ENCODE measurements at regions not wholly inside any gene's neighbourhood (a gene's known extent, or its start where the extent isn't known, plus 50 kb on each side); places are given as distances from the start of the nearest gene placed in this dataset.
"Not testable (repeated sequence)": the region's sequence is repeated elsewhere in the genome, so short reads cannot be mapped to it uniquely, and the experiment has no call there.

- H3K27me3 ChIP-seq (ENCODE audit: insufficient read depth, insufficient read length); H3K4me3 ChIP-seq (ENCODE audit: insufficient read length, low read depth); H3K9ac ChIP-seq (ENCODE audit: insufficient read length, low read depth); H3K36me3 ChIP-seq (ENCODE audit: insufficient read depth, insufficient read length, low read length); H3K4me1 ChIP-seq (ENCODE audit: insufficient read depth, insufficient read length); DNase-seq (ENCODE audit: low read depth, low spot score); H3K9me3 ChIP-seq (ENCODE audit: insufficient read depth, low read length): not testable (repeated sequence)
Measured at GRCh38 chr1:24268555-24268954, 50.6 kb upstream of the GRHL3 start.

DNA sequence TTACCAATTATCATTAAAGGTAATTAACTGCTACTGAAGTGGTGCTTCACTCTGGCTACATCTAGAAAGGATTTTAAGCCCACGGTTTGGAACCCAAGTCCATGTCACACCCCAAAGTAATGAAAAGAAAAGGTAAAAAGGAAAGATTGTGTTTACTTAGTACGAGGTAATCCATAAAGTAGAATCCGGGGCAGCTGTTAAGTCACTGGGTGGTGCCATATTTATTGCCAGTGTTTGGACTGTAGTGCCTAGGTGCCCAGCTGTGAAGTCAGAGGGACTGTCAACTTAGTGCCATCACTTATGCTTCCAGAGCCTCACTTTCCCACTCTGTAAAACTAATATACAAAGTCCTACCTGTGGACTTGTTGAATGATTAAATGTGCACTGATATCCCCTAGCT lies 52.2 kb upstream of the GRHL3 start:
- TF ChIP-seq YY1 (IDR thresholded peaks at IDR 0.05; ENCODE audit: insufficient read depth, insufficient read length) (no peak), ZNF274 (IDR thresholded peaks at IDR 0.05; ENCODE audit: low read depth, low read length) (no peak), SUZ12 (IDR thresholded peaks at IDR 0.05; ENCODE audit: extremely low read depth, insufficient read depth, insufficient read length) (no peak)
- no peaks in the 10 kb centered on the region for H3K27me3 ChIP-seq (ENCODE audit: insufficient read depth, insufficient read length)
- H3K4me1 ChIP-seq (ENCODE audit: insufficient read depth, insufficient read length), result no peaks in the 10 kb centered on the region
- H3K4me3 ChIP-seq (ENCODE audit: insufficient read length, low read depth), result no peak overlapping the region
- H3K9ac ChIP-seq (ENCODE audit: insufficient read length, low read depth), result no peak overlapping the region
- DNase-seq (ENCODE audit: low read depth, low spot score), result no peak
- H3K9me3 ChIP-seq (ENCODE audit: insufficient read depth, low read length), result peaks cover 9% of the 10 kb centered on the region; the same call in 1 of the 2 replicates
- H3K36me3 ChIP-seq (ENCODE audit: insufficient read depth, insufficient read length, low read length), result no peaks in the 10 kb centered on the region

DNA sequence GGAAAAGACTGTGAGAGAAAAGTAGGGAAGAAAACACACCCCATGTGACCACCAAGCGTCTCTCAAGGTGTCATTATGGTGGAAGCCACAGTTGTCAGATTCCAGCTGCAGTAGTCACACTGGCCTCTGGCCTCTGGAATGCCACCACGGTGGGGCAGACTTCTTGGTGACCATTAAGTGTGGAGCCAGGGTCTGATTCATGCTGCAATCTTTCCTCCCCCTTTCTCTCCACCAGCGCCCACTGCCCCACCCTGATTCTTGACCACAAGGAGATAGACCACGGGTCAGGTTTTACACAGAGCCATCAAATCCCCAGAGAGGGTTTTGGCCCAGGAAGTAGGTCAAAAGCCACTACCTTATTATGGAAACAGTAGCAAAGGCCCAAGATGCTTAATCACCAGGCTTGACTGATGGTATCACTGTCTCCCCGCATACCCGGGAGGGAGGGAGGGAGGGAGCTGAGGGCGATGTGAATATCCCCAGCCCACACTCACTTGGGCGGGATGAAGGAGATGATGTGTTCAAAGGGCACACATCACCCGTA lies 52.7 kb upstream of the GRHL3 start:
- H3K9me3 ChIP-seq (ENCODE audit: insufficient read depth, low read length), result peaks cover 9% of the 10 kb centered on the region; the same call in 1 of the 2 replicates
- no peaks in the 10 kb centered on the region for H3K27me3 ChIP-seq (ENCODE audit: insufficient read depth, insufficient read length)
- H3K4me1 ChIP-seq (ENCODE audit: insufficient read depth, insufficient read length), result no peaks in the 10 kb centered on the region
- no peak overlapping the region for H3K9ac ChIP-seq (ENCODE audit: insufficient read length, low read depth)
- DNase-seq (ENCODE audit: low read depth, low spot score), result peak; percentile 28
- no peaks in the 10 kb centered on the region for H3K36me3 ChIP-seq (ENCODE audit: insufficient read depth, insufficient read length, low read length)
- no peak for TF ChIP-seq SUZ12 (IDR thresholded peaks at IDR 0.05; ENCODE audit: extremely low read depth, insufficient read depth, insufficient read length)
- no peak for TF ChIP-seq YY1 (IDR thresholded peaks at IDR 0.05; ENCODE audit: insufficient read depth, insufficient read length)
- no peak for TF ChIP-seq ZNF274 (IDR thresholded peaks at IDR 0.05; ENCODE audit: low read depth, low read length)
- no peak overlapping the region for H3K4me3 ChIP-seq (ENCODE audit: insufficient read length, low read depth)

- DNase-seq (ENCODE audit: low read depth, low spot score), result no peak
- no peaks in the 10 kb centered on the region for H3K4me1 ChIP-seq (ENCODE audit: insufficient read depth, insufficient read length)
- no peak overlapping the region for H3K4me3 ChIP-seq (ENCODE audit: insufficient read length, low read depth)
- TF ChIP-seq YY1 (IDR thresholded peaks at IDR 0.05; ENCODE audit: insufficient read depth, insufficient read length), result no peak
- no peak for TF ChIP-seq SUZ12 (IDR thresholded peaks at IDR 0.05; ENCODE audit: extremely low read depth, insufficient read depth, insufficient read length)
- TF ChIP-seq ZNF274 (IDR thresholded peaks at IDR 0.05; ENCODE audit: low read depth, low read length), result no peak
- H3K27me3 ChIP-seq (ENCODE audit: insufficient read depth, insufficient read length), result no peaks in the 10 kb centered on the region
- H3K36me3 ChIP-seq (ENCODE audit: insufficient read depth, insufficient read length, low read length), result no peaks in the 10 kb centered on the region
- H3K9me3 ChIP-seq (ENCODE audit: insufficient read depth, low read length), result peaks cover 9% of the 10 kb centered on the region; the same call in 1 of the 2 replicates
- H3K9ac ChIP-seq (ENCODE audit: insufficient read length, low read depth), result no peak overlapping the region
Measured at GRCh38 chr1:24263746-24264145, 55.4 kb upstream of the GRHL3 start.

DNA sequence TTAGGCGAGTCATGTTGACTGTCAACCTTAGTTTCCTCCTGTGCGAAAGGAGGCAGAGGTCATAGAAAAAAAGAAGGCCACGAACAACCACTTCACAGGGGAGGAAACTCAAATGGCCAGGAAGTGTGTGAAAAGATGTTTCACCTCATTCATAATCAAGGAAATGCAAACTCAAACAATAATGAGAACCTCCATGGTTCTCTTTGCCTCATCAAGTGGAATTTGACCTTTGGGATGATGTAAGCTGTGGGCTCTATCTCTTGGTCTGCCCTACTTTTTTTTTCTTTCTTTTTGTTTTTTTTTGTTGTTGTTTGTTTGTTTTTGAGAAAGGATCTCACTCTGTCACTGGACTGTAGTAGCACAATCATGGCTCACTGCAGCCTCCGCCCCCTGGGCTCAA lies 55.9 kb upstream of the GRHL3 start:
- no peak for DNase-seq (ENCODE audit: low read depth, low spot score)
- Histone ChIP-seq H3K4me1 (ENCODE audit: insufficient read depth, insufficient read length) (no peaks in the 10 kb centered on the region), H3K36me3 (ENCODE audit: insufficient read depth, insufficient read length, low read length) (no peaks in the 10 kb centered on the region), H3K9me3 (ENCODE audit: insufficient read depth, low read length) (peaks cover 9% of the 10 kb centered on the region; the same call in 1 of the 2 replicates), H3K9ac (ENCODE audit: insufficient read length, low read depth) (no peak overlapping the region), H3K4me3 (ENCODE audit: insufficient read length, low read depth) (no peak overlapping the region), H3K27me3 (ENCODE audit: insufficient read depth, insufficient read length) (no peaks in the 10 kb centered on the region)
- no peak for TF ChIP-seq SUZ12 (IDR thresholded peaks at IDR 0.05; ENCODE audit: extremely low read depth, insufficient read depth, insufficient read length)
- TF ChIP-seq ZNF274 (IDR thresholded peaks at IDR 0.05; ENCODE audit: low read depth, low read length), result no peak
- TF ChIP-seq YY1 (IDR thresholded peaks at IDR 0.05; ENCODE audit: insufficient read depth, insufficient read length), result no peak

GRCh38 chr1:24261977-24262376 lies 57.2 kb upstream of the GRHL3 start:
- peaks cover 9% of the 10 kb centered on the region; the same call in 1 of the 2 replicates for H3K9me3 ChIP-seq (ENCODE audit: insufficient read depth, low read length)
- H3K4me1 ChIP-seq (ENCODE audit: insufficient read depth, insufficient read length), result no peaks in the 10 kb centered on the region
- DNase-seq (ENCODE audit: low read depth, low spot score), result no peak
- H3K27me3 ChIP-seq (ENCODE audit: insufficient read depth, insufficient read length), result no peaks in the 10 kb centered on the region
- no peak for TF ChIP-seq SUZ12 (IDR thresholded peaks at IDR 0.05; ENCODE audit: extremely low read depth, insufficient read depth, insufficient read length)
- no peaks in the 10 kb centered on the region for H3K36me3 ChIP-seq (ENCODE audit: insufficient read depth, insufficient read length, low read length)
- no peak overlapping the region for H3K4me3 ChIP-seq (ENCODE audit: insufficient read length, low read depth)
- H3K9ac ChIP-seq (ENCODE audit: insufficient read length, low read depth), result no peak overlapping the region

GRCh38 chr1:24258735-24259424 lies 60.3 kb upstream of the GRHL3 start:
- DNase-seq (ENCODE audit: low read depth, low spot score), result no peak
- TF ChIP-seq YY1 (IDR thresholded peaks at IDR 0.05; ENCODE audit: insufficient read depth, insufficient read length) (no peak), ZNF274 (IDR thresholded peaks at IDR 0.05; ENCODE audit: low read depth, low read length) (no peak), SUZ12 (IDR thresholded peaks at IDR 0.05; ENCODE audit: extremely low read depth, insufficient read depth, insufficient read length) (no peak)
- Histone ChIP-seq H3K36me3 (ENCODE audit: insufficient read depth, insufficient read length, low read length) (no peaks in the 10 kb centered on the region), H3K9ac (ENCODE audit: insufficient read length, low read depth) (no peak overlapping the region), H3K4me3 (ENCODE audit: insufficient read length, low read depth) (no peak overlapping the region), H3K9me3 (ENCODE audit: insufficient read depth, low read length) (peaks cover 9% of the 10 kb centered on the region; the same call in 1 of the 2 replicates), H3K27me3 (ENCODE audit: insufficient read depth, insufficient read length) (no peaks in the 10 kb centered on the region), H3K4me1 (ENCODE audit: insufficient read depth, insufficient read length) (no peaks in the 10 kb centered on the region)

All from NT2/D1 (cell line).